Activated CD4-positive, alpha-beta T cell treated with anti-CD3 and anti-CD28 coated beads, Interleukin-2, amount 10 ng/mL, durations not matched to agents 24 days and 14 days (primary cell): ENCODE measurements at regions not wholly inside any gene's neighbourhood (a gene's known extent, or its start where the extent isn't known, plus 50 kb on each side); places are given as distances from the start of the nearest gene placed in this dataset.
A peak's percentile ranks its signal among the peaks of the same experiment; 100 is the strongest.

Experiments used
- DNase-seq: peaks from one replicate; pipeline ENCODE4 v3.0.0; 2022
- H3K27ac Mint-ChIP-seq: one replicate; pipeline ENCODE4 v1.8.0; 2022; ENCODE audit warnings: mild to moderate bottlenecking, mixed read lengths
- H3K27me3 Mint-ChIP-seq: one replicate; pipeline ENCODE4 v1.8.0; 2022; ENCODE audit warnings: mixed read lengths
- H3K36me3 Mint-ChIP-seq: one replicate; pipeline ENCODE4 v1.8.0; 2022; ENCODE audit warnings: low read depth, mild to moderate bottlenecking, mixed read lengths
- H3K4me1 Mint-ChIP-seq: one replicate; pipeline ENCODE4 v1.8.0; 2021; ENCODE audit warnings: mixed read lengths
- H3K4me3 Mint-ChIP-seq: one replicate; pipeline ENCODE4 v1.8.0; 2022; ENCODE audit warnings: mild to moderate bottlenecking, moderate library complexity, mixed read lengths
- H3K9me3 Mint-ChIP-seq: one replicate; pipeline ENCODE4 v1.8.0; 2021; ENCODE audit warnings: mixed read lengths
- intact Hi-C: fragments of 100-400 bp; cut with micrococcal nuclease; formaldehyde crosslinking; loops from one replicate; pipeline ENCODE4 v1.15.1; 2023

GRCh38 chr11:17157761-17158160 lies 50.0 kb downstream of the PIK3C2A start:
- no peak for DNase-seq
- H3K4me1 Mint-ChIP-seq = peaks cover 24% of the 10 kb centered on the region
- H3K9me3 Mint-ChIP-seq = no peaks in the 10 kb centered on the region
- no peak overlapping the region for H3K27ac Mint-ChIP-seq
- intact Hi-C loops = no loop called here
- no peak overlapping the region for H3K4me3 Mint-ChIP-seq
- H3K27me3 Mint-ChIP-seq = no peaks in the 10 kb centered on the region
- H3K36me3 Mint-ChIP-seq = peaks cover 20% of the 10 kb centered on the region

- Mint-ChIP-seq H3K4me1 (peaks cover 16% of the 10 kb centered on the region), H3K27me3 (no peaks in the 10 kb centered on the region), H3K4me3 (no peak overlapping the region), H3K36me3 (peaks cover 16% of the 10 kb centered on the region), H3K9me3 (no peaks in the 10 kb centered on the region), H3K27ac (no peak overlapping the region)
- intact Hi-C loops = no loop called here
- no peak for DNase-seq
These were observed 51.5 kb downstream of the PIK3C2A start for GRCh38 chr11:17156283-17156682.

DNA sequence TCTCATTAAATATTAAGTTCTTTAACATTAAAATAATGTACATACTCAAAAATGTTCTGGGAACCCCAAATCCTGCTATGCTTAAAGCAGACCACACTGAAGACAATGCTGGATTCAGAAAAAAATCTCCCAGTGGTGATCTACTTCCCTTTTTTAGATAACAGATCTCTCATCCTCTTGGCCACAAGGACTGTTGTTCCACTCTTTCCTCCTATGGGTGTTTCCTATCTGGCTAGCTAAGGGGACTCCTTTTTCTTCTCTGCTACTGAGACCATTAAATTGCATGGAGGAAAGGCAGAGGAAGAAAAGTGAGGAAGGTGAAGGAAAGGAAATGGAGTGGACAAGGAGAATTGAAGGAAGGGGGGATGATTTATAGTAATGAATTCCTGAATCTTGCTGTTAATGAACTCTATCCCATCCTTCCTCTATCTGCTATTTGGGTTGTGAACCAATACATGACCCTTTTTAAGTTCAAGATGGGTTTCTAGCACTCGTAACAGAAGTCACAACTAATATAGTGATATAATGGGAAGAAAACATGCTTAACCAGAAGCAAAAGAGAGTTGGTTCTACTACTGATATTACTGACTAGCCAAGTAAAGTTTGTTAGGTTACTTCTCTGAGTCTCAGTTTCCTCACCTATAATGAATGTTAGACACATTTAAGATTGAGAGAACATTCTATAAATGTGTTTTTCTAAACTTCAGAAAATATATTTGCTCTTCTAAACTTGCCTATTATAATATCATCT lies 53.2 kb downstream of the PIK3C2A start:
- intact Hi-C loops = no loop called here
- DNase-seq = no peak
- no peaks in the 10 kb centered on the region for H3K27me3 Mint-ChIP-seq
- no peak overlapping the region for H3K4me3 Mint-ChIP-seq
- H3K4me1 Mint-ChIP-seq = peaks cover 10% of the 10 kb centered on the region
- no peaks in the 10 kb centered on the region for H3K9me3 Mint-ChIP-seq
- peak overlapping the region; percentile 77 for H3K27ac Mint-ChIP-seq
- peaks cover 10% of the 10 kb centered on the region for H3K36me3 Mint-ChIP-seq

DNA sequence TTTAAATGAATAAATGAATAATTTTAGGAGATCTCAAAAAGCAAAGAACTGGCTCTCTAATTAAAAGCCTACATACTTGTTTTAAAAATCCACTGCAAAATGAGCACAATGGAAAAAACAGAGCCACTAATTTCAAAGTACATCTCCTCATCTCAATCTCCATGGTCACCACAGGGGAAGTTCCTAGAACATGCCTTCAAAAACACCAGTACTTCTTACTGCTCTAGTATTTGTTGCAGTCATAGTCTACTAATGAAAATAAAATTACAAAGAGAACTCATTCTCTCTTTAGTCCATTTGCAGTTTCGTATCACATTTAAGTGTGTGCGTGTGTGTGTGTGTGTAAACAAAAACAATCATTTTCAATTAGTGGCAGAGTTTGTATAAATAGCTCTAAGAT lies 54.0 kb downstream of the PIK3C2A start:
- DNase-seq = no peak
- intact Hi-C loops = no loop called here
- H3K4me3 Mint-ChIP-seq = no peak overlapping the region
- no peaks in the 10 kb centered on the region for H3K9me3 Mint-ChIP-seq
- peaks cover 10% of the 10 kb centered on the region for H3K4me1 Mint-ChIP-seq
- H3K27me3 Mint-ChIP-seq = no peaks in the 10 kb centered on the region
- peak overlapping the region; percentile 62 for H3K27ac Mint-ChIP-seq
- peaks cover 10% of the 10 kb centered on the region for H3K36me3 Mint-ChIP-seq

- H3K9me3 Mint-ChIP-seq = peaks cover under 1% of the 10 kb centered on the region
- no peak for DNase-seq
- peaks cover 14% of the 10 kb centered on the region for H3K36me3 Mint-ChIP-seq
- H3K4me1 Mint-ChIP-seq = peaks cover 13% of the 10 kb centered on the region
- no peak overlapping the region for H3K4me3 Mint-ChIP-seq
- no peaks in the 10 kb centered on the region for H3K27me3 Mint-ChIP-seq
- intact Hi-C loops = no loop called here
- no peak overlapping the region for H3K27ac Mint-ChIP-seq
These were observed 55.5 kb downstream of the PIK3C2A start for GRCh38 chr11:17152306-17152705.

GRCh38 chr11:17150521-17150920 lies 57.3 kb downstream of the PIK3C2A start:
- DNase-seq = no peak
- H3K9me3 Mint-ChIP-seq = peaks cover 4% of the 10 kb centered on the region
- H3K4me1 Mint-ChIP-seq = peaks cover 18% of the 10 kb centered on the region
- H3K4me3 Mint-ChIP-seq = no peak overlapping the region
- no peak overlapping the region for H3K27ac Mint-ChIP-seq
- peaks cover 21% of the 10 kb centered on the region for H3K36me3 Mint-ChIP-seq
- no peaks in the 10 kb centered on the region for H3K27me3 Mint-ChIP-seq
- intact Hi-C loops = no loop called here

- H3K36me3 Mint-ChIP-seq = peaks cover 23% of the 10 kb centered on the region
- peaks cover 8% of the 10 kb centered on the region for H3K4me1 Mint-ChIP-seq
- intact Hi-C loops = loop anchor here (5.0 kb wide), 3 partner anchors 59 to 246 kb away; partner anchors contain the start of genes PIK3C2A and RPS13
- peaks cover 4% of the 10 kb centered on the region for H3K9me3 Mint-ChIP-seq
- H3K27ac Mint-ChIP-seq = no peak overlapping the region
- no peaks in the 10 kb centered on the region for H3K27me3 Mint-ChIP-seq
- no peak for DNase-seq
- H3K4me3 Mint-ChIP-seq = no peak overlapping the region
These were observed 59.2 kb downstream of the PIK3C2A start for GRCh38 chr11:17148536-17148935.

DNA sequence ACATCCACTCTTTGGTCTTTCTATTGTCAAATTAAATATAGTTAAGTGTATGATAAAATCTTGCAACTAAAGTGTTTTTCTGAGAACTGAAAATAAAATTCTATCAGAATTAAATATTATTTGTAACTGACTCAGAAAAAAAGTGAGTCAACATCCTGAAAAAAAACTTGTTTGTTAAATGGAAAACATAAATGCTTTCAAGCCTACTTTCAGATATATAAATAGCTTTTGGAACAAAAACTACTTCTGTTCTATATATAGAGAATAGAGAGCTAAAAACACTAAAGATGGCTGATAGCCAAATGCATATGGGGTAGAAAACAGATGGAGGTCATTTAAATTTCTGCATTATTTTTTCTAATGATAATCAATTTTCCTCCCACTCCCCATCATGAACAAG lies 61.8 kb downstream of the PIK3C2A start:
- intact Hi-C loops = loop anchor here (5.0 kb wide), 3 partner anchors 61 to 244 kb away; partner anchors contain the start of genes PIK3C2A and RPS13
- H3K36me3 Mint-ChIP-seq = peaks cover 37% of the 10 kb centered on the region

GRCh38 chr11:17142450-17142849 lies 65.0 kb upstream of the RPS13 start:
- Mint-ChIP-seq H3K4me1 (peaks cover 10% of the 10 kb centered on the region), H3K36me3 (peaks cover 45% of the 10 kb centered on the region), H3K9me3 (peaks cover 4% of the 10 kb centered on the region), H3K27ac (no peak overlapping the region), H3K4me3 (no peak overlapping the region), H3K27me3 (no peaks in the 10 kb centered on the region)
- intact Hi-C loops = no loop called here
- no peak for DNase-seq

More for the DNA sequence above, 61.8 kb downstream of the PIK3C2A start:
- peak overlapping the region; percentile 53 for H3K27ac Mint-ChIP-seq
- DNase-seq = no peak
- H3K4me3 Mint-ChIP-seq = no peak overlapping the region
- peaks cover 4% of the 10 kb centered on the region for H3K9me3 Mint-ChIP-seq
- H3K27me3 Mint-ChIP-seq = no peaks in the 10 kb centered on the region
- peaks cover 13% of the 10 kb centered on the region for H3K4me1 Mint-ChIP-seq

- peaks cover 5% of the 10 kb centered on the region for H3K4me1 Mint-ChIP-seq
These were observed 63.7 kb upstream of the RPS13 start for GRCh38 chr11:17141156-17141555.

GRCh38 chr11:17138562-17138961 lies 61.1 kb upstream of the RPS13 start:
- no peak for DNase-seq
- Mint-ChIP-seq H3K36me3 (peaks cover 37% of the 10 kb centered on the region), H3K4me1 (peaks cover 5% of the 10 kb centered on the region), H3K27ac (no peak overlapping the region), H3K9me3 (no peaks in the 10 kb centered on the region), H3K27me3 (no peaks in the 10 kb centered on the region), H3K4me3 (no peak overlapping the region)
- intact Hi-C loops = no loop called here

More at GRCh38 chr11:17141156-17141555, 63.7 kb upstream of the RPS13 start:
- DNase-seq = no peak
- H3K9me3 Mint-ChIP-seq = no peaks in the 10 kb centered on the region
- H3K27me3 Mint-ChIP-seq = no peaks in the 10 kb centered on the region
- no peak overlapping the region for H3K4me3 Mint-ChIP-seq
- intact Hi-C loops = no loop called here
- H3K27ac Mint-ChIP-seq = no peak overlapping the region
- H3K36me3 Mint-ChIP-seq = peaks cover 39% of the 10 kb centered on the region

DNA sequence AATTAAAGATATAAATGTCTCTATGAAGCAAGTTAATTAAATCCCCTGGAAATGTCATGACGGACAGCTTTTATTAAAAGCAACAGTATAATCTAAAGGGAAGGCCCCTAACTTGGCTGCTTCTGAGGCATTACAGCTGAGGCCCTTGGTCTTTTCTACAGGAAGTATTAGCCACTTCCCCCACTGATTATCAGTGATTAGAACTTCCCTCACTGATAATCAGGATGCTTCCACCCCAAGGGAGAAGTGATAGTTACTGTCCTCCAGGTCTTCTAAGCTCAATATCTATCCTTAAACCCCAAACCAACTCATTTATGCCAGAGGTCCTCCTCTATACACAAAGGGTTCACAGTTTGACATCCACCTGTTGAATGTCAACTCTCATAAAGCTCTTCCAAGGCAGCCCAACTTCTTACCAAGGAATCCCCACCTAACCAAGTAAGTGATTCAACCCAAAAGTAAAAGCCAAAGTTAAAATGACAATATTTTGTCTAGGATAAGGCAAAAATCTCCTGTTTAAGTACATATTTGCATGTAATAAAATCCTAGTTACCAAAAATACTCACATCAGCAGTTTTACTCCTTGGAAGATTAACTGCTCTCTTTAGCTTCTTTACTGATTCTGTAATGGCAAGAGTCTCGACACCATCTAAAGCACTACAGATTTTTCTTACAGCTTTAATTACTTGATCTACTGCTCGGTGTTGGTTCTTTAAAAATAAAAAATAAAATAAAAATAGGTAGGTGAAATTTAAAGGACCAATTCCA lies 58.6 kb upstream of the RPS13 start:
- Mint-ChIP-seq H3K36me3 (peaks cover 27% of the 10 kb centered on the region), H3K4me1 (no peaks in the 10 kb centered on the region), H3K27ac (no peak overlapping the region), H3K9me3 (no peaks in the 10 kb centered on the region), H3K27me3 (no peaks in the 10 kb centered on the region), H3K4me3 (no peak overlapping the region)
- no peak for DNase-seq
- intact Hi-C loops = no loop called here

DNA sequence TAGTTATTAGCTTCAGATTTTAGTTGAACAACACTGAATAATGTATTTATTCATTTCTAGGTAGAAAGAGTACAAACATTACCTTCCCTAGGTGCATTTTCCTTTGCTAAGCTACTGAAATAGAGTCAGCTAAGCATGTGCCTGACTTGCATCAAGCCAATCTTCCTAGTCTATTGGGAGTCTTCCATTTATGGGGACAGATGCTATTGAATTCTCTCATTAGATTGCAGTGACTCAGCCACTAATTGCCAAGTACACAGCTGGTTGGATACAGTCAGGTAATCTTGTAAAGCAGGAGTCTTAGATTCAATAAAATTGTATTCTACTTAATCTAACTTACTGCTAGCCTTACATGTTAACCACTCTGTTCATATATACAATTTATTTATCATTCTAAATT lies 55.2 kb upstream of the RPS13 start:
- Mint-ChIP-seq H3K27me3 (no peaks in the 10 kb centered on the region), H3K4me1 (no peaks in the 10 kb centered on the region)

DNA sequence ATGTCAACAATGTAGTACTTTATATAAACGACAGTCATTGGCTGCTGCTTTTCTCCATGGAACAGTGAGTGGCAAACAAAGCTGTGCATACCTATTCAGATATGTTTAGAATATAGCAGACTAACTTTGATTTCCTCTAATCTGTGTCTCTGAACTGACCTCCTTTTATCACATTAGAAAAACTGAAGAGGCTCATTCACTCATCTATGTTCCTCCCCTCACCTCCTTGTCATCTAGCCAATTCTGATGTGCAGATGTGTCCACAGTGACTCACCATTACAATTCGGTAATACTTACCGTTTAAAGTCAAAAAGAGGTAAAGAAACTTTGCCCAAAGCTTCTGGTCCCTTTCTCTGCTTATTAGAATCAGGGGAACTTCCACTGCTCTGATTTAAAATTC lies 51.5 kb upstream of the RPS13 start:
- H3K9me3 Mint-ChIP-seq = no peaks in the 10 kb centered on the region
- H3K27me3 Mint-ChIP-seq = no peaks in the 10 kb centered on the region
- no peak for DNase-seq
- intact Hi-C loops = no loop called here
- no peak overlapping the region for H3K4me3 Mint-ChIP-seq
- H3K4me1 Mint-ChIP-seq = no peaks in the 10 kb centered on the region
- H3K27ac Mint-ChIP-seq = no peak overlapping the region
- H3K36me3 Mint-ChIP-seq = peaks cover 8% of the 10 kb centered on the region

More for the DNA sequence above, 55.2 kb upstream of the RPS13 start:
- Mint-ChIP-seq H3K36me3 (peaks cover 17% of the 10 kb centered on the region), H3K4me3 (no peak overlapping the region), H3K9me3 (no peaks in the 10 kb centered on the region), H3K27ac (no peak overlapping the region)
- intact Hi-C loops = no loop called here
- DNase-seq = no peak
